Hematopoietic multipotent progenitor cell (in vitro differentiated cells): ENCODE measurements at regions not wholly inside any gene's neighbourhood (a gene's known extent, or its start where the extent isn't known, plus 50 kb on each side); places are given as distances from the start of the nearest gene placed in this dataset.

Source experiments
- DNase-seq, 3 donors: peaks; one replicate each; pipeline ENCODE4 v3.0.0-alpha.2; 2011 to 2015; ENCODE audit warnings: low read depth in 2 of 3, low spot score in 2 of 3

DNA sequence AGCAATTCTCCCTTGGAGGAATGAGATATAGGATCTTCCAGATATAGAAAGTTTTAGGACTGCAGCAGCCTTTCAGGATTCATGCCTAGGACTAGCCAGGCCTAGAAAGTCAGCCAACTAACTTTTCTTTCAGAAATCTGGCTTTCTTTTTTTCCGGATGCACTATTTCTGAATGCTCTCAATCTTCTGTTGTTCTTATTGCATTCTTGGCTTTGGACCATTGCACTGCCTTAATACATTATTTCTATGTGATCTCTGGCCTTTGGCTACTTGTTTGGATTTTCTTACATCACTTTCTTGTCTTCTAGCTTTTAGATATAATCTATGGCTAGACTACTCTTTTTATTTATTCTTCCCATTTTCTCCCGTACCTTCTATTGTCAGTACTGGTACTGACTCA lies 813.1 kb upstream of the HTR2C start:
- no peak for DNase-seq

DNA sequence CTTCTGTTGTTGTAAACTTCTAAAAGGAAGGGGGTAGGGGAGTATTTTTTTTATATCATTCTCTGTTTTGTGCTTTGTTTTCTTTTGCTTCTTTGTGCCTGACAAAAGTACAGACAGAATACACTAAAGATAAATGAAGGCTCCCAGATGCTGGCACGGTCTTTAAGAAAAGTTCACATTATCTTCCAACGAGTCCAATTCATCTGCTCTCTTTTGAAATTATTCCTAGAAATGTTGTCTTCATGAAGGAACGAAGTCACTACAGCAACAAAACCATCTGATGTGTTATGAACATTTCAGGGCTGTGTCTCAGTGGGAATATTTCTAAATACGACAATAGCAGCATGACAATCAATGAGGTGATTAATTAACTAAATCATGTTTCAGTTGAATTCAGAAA lies 813.8 kb upstream of the HTR2C start:
- DNase-seq, result no peak

GRCh38 chrX:113759422-113759821 lies 824.5 kb upstream of the HTR2C start:
- DNase-seq, result no peak

DNA sequence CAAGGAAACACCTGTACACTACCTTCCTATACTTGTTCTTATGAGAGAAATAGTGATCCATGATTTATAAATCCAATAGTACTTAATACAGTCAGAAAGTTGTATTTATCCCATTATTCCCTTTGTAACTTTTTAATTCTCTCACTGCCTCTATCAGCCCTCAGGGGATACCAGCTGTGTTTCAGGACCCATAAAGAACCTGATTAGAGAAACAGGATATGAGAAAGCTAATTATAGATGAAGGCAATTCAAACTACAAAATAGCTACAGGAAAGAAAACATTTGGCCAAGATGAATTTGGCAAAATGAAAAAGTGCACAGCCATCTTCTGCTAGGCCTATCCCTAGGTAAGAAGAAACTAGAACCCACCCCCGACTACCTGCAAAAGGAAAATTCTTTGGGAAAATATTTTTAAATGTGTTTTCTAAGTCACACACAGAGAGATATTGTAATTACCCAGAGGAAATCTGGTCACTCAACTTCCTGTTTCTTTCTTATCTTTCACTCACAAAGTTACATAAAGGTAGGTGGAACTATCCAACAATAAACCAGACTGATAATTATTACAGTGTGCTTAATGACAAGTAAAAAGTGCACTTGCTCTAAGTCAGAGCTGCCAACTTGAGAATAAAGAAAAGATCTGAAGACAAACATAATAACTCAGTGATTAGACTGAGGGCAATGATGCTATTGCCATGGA lies 836.5 kb upstream of the HTR2C start:
- DNase-seq, result no peak

GRCh38 chrX:113743069-113743468 lies 840.8 kb upstream of the HTR2C start:
- DNase-seq, result no peak

- no peak for DNase-seq
Measured at GRCh38 chrX:113741744-113742143, 842.1 kb upstream of the HTR2C start.

GRCh38 chrX:113728937-113729336 lies 854.9 kb upstream of the HTR2C start:
- no peak for DNase-seq

- no peak for DNase-seq
Measured at GRCh38 chrX:113726898-113727297, 857.0 kb upstream of the HTR2C start.

DNA sequence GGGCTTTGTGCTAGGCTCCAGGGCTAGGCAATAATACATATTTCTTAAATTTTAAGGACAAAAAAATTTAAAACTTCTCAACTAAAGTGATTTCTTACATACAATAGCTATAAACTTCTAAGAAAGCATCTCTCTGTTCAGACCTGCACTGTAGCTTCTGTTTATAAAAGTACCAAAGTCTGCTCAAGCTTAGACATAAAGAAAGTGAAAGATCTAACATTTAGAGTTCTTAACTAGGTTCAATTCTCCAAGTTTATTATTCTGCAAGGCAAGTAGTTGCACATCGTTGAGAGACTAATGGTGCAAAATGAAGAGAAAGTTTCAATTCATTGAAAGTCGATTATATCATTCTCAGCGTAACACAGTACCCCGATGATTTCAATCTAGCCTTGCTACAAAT lies 857.4 kb upstream of the HTR2C start:
- no peak for DNase-seq

DNA sequence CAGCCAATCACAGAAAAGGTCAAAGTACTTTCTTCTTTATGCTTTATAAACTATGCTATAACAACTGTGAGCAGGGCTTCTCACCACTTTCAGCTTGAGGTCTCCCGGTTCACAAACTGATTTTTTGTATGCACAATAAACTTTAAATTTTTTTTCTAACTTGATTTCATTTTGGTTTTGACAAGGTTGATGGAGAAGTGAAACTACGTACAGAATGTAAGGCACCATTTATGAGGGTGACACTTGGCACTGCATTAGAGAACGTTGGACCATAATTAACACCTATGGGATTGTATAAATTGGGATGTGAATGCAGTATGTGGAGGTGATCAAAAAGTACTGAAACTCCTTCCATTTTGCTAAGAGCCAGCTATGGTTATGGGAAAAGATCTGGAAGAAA lies 857.9 kb upstream of the HTR2C start:
- no peak for DNase-seq

- no peak for DNase-seq
Measured at GRCh38 chrX:113699939-113700338, 859.3 kb upstream of the AMOT start.

DNA sequence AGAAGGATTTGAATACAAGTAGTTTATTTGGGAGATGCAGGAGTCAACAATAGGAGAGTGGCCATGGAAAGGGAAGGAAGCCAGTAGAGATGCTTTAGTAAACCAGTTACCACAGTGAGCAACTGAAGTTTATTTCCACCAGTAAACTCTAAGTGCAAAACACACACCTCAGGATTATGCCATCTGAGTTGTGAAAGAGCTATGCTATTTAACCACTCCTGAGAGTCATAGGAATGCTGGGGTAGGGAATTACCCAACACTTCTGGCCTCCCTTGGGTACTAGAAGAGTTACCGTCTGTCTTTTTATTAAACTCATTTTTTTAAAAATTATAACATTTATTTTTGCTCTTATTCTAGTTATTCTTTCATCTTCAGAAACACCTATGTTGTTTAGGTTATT lies 834.6 kb upstream of the AMOT start:
- DNase-seq, result no peak

DNA sequence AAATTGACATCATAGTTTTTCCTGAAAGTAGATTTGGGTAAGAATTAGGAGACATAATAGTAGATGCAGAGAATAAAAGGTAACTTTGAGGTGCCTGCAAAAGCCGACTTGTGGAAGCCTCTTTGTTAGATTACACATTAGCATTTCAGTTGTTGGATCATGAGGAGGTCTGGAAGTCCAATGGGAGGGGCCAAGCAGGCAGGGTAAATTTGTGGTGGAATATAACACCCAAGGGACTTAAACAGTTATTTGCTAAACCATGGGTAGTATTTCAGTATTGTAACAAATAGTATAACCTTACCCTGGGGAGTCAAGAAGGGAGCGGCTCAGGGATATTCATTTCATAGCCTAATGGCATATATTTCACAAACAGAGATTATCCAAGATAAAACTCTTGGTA lies 810.7 kb upstream of the AMOT start:
- no peak for DNase-seq

GRCh38 chrX:113644426-113644825 lies 803.8 kb upstream of the AMOT start:
- no peak for DNase-seq

GRCh38 chrX:113634565-113634964 lies 793.9 kb upstream of the AMOT start:
- no peak for DNase-seq

- DNase-seq, result no peak
Measured at GRCh38 chrX:113629326-113629725, 788.7 kb upstream of the AMOT start.

- DNase-seq, result no peak
Measured at GRCh38 chrX:113594123-113594841, 753.7 kb upstream of the AMOT start.

DNA sequence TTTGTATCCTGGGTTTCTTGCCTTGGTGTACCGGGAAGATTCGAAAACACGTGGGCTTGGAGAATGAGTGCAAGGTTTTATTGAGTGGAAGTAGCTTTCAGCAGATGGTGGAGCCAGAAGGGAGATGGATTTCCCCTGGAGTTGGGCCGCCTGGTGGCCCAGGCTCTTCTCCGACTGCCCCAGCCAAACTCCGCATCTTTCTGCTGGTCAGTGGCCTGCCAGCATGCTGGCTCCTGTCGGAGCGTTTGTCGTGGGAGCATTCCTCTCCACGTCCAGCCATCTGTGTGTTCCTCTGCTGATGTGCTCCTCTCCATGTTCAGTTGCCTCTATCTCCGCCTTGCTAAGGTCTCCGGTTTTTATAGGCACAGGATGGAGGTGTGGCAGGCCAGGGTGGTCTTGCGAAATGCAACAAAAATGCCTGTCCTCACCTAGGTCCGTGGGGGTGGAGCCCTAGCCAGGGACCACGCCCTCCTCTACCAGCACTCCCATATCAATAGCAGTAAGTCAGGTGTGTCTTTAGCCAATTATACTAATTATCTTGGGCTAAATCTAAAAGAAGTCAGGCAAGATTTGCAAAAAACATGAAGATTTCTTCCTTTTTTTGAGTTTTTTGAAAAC lies 745.8 kb upstream of the AMOT start:
- no peak for DNase-seq

GRCh38 chrX:113580486-113580885 lies 739.9 kb upstream of the AMOT start:
- no peak for DNase-seq

DNA sequence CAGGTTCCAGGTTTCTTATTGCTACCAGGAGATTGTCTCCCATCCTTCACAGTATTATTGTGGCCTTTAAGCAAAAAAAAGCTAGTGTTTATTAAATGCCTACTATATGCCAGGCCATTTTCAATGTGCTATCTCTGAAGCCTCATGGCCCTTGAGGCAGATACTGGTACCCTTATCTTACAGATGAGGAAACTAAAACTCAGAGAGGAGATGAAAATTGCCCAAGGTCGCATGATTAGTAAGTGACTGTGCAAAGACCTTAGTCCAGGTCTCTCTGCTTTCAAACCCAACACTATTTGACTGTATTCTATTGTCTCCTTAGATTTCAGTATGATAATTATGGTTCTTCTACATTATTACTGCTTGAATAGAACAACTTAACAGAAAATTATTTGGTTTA lies 717.9 kb upstream of the AMOT start:
- no peak for DNase-seq

- DNase-seq, result no peak
Measured at GRCh38 chrX:113551919-113552318, 711.3 kb upstream of the AMOT start.
